ENCODE measurements at regions not wholly inside any gene's neighbourhood (a gene's known extent, or its start where the extent isn't known, plus 50 kb on each side); places are given as distances from the start of the nearest gene placed in this dataset.
"Not testable (repeated sequence)": the region's sequence is repeated elsewhere in the genome, so short reads cannot be mapped to it uniquely, and the experiment has no call there.

DNA sequence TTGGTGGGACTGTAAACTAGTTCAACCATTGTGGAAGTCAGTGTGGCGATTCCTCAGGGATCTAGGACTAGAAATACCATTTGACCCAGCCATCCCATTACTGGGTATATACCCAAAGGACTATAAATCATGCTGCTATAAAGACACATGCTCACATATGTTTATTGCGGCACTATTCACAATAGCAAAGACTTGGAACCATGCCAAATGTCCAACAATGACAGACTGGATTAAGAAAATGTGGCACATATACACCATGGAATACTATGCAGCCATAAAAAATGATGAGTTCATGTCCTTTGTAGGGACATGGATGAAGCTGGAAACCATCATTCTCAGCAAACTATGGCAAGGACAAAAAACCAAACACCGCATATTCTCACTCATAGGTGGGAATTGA, 370.4 kb downstream of the DLEU7 start:
- TF ChIP-seq CTCF (IDR thresholded peaks at IDR 0.05; ENCODE audit: low read length); EZH2 (IDR thresholded peaks at IDR 0.05; ENCODE audit: borderline replicate concordance, low read length): not testable (repeated sequence)

Measured in OCI-LY1 (cell line).